NCI-H526 (cell line): ENCODE measurements at regions not wholly inside any gene's neighbourhood (a gene's known extent, or its start where the extent isn't known, plus 50 kb on each side); places are given as distances from the start of the nearest gene placed in this dataset.

Experiments
- DNase-seq, 2 experiments: peaks; one replicate each; lab custom pipeline; 2025; lab: John Stamatoyannopoulos, UW

- no peak for DNase-seq
Observed at GRCh38 chrX:9196961-9197640, 163.2 kb upstream of the FAM9B start.

GRCh38 chrX:9204560-9204959 is 170.6 kb upstream of the FAM9B start:
- DNase-seq, result no peak

GRCh38 chrX:9205599-9206223 is 171.8 kb upstream of the FAM9B start:
- no peak for DNase-seq

DNA sequence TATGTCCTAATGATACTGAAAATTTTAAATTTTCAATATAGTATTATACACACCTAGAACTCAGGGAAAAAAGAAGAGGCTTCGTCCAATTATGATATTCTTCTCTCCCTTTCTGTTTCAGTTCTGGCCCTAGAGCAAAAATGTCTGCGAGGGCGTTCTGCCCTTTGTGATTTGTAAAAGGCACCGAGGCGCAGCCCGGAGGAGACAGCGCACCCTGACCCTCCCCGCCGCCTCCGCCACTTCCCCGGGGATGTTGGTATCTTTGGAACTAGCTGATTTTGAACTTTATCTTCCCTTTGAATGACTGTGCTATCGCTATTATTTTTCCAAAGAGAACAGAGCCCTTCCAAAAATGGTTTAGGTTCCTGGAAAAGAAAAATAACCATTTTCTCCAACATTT is 173.2 kb upstream of the FAM9B start:
- peak in 1 of 2 experiments; percentile 3 for DNase-seq

DNA sequence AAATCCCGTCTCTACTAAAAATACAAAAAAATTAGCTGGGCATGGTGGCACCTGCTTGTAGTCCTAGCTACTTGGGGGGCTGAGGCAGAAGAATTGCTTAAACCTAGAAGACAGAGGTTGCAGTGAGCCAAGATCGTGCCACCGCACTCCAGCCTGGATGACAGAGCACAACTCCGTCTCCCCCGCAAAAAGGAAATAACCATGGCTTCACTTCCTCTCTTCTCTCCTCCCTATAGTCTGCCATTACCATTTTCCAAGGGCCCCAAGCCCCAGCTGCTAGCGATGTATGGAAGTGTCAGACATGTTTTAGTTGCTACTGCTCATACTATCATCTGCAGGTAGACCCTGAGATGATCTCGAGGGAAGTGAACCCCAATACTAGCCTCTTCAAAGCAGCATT is 177.3 kb upstream of the FAM9B start:
- DNase-seq, result no peak

DNA sequence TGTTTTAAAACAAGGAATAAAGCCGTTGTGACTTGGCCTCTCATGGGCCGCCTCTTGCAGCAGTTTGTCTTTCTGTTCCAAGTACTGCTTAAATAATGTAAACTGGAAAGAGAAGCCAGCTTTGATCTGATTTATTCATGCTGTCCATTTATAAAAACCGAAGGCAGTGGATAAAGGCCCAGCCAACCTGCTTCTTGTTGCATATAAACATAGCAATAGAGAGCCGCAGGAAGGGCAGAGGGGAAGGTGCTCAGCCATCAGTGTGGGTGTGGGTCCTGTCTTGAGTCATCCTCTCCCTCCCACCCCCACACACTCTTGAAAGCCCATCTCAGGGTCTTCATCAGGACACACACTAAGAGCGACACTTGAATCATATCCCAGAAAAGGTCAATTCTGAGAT is 187.9 kb upstream of the FAM9B start:
- DNase-seq, result no peak

- DNase-seq, result no peak
Observed at GRCh38 chrX:9222299-9222698, 188.4 kb upstream of the FAM9B start.

GRCh38 chrX:9227276-9227675 is 193.3 kb upstream of the FAM9B start:
- DNase-seq, result no peak

DNA sequence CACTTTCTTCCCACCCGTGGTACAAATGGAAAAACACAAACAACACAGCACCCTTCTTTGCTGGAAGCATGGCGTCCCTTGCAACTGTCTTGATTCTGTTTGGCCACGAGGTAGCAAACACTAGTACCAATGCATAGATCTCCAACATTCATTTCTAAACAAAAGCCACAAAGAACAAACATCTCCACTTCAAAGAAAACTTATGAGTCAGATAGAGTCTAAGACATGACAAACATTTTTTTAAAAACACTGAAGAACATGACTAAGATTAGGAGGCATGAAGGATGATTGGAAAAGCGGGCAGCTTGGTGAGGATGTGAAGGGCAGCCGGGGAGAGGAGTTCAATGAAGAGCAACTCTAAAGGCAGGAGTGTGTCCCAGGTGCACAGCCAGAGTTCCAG is 197.6 kb upstream of the FAM9B start:
- DNase-seq, result no peak

DNA sequence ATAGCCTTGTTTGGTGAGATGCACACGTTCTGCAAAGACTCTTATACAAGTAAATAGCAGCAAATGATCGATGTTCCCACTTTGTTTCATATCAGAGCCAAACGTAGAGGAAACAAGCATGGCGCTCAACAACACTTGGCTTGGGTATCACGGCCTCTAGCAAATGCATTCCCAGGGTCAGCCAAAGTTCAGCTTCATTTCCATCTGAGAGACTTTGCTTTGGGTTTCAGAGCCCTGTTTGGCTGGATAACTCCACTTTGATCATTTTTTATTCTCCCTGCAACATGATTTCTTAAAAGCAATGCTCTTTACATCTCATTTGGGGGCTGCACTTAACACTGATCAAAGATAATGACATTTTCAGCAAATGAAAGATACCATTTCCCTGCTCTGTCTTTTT is 199.2 kb upstream of the FAM9B start:
- DNase-seq, result no peak

DNA sequence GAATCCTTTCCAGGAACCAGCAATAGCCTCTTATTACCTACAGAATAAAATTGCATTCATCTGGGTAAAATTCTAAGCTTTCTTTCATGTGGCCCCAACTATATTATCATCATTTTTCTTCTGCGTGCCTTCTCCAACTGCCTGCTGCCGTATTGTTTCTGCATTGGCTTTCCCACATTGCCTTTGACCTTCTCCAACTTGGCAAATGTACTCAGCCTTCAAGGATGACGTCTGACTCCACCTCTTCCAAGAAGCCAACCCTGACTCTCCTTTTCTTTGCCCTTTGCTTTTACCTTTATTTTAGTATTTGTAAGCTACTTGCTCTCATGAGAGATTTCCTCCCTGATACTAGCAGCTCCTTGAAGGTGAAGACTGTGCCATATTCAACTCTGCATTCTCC is 200.4 kb upstream of the FAM9B start:
- no peak for DNase-seq

DNA sequence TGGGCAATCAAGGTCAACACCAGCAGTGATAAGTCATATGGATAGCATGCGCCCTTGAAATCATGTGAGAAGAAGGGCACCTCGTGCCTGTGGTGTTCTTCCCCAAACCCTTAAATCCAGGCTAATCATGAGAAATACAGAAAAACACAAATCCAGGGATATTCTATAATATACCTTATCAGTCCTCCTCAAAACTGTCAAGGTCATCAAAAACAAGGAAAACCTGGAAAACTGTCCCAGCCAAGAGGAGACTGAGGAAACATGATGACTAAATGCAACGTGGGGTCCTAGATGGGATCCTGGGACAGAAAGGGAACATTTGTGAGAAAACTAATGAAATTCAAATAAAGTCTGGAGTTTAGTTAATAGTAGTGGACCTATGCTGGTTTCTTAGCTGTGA is 201.8 kb upstream of the FAM9B start:
- DNase-seq, result no peak

GRCh38 chrX:9240956-9241355 is 207.0 kb upstream of the FAM9B start:
- DNase-seq, result no peak

- DNase-seq, result no peak
Observed at GRCh38 chrX:9241427-9241826, 207.5 kb upstream of the FAM9B start.

- DNase-seq, result no peak
Observed at GRCh38 chrX:9249051-9249846, 215.3 kb upstream of the FAM9B start.

DNA sequence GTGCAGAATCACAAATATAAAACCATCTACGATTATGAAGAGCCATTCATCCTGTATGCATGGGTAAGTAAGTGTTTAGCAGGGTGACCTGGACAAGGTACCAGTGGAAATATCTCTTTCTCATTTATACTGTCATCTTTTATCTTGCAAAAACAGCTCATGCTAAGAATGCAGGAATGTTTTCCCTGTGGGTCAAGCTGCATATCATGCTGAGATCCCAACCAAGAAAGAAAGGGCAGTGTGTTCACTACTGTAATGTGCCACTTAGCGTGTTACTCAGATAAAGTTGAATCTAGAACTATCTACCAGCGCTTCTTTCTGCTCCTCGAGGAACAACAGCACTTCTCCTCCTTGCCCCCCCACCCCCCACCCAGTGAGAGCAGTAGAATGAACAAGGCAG is 212.7 kb upstream of the TBL1X start:
- DNase-seq, result no peak

- DNase-seq, result no peak
Observed at GRCh38 chrX:9253211-9253610, 211.6 kb upstream of the TBL1X start.

GRCh38 chrX:9257718-9258420 is 207.0 kb upstream of the TBL1X start:
- DNase-seq, result no peak

GRCh38 chrX:9258421-9259104 is 206.3 kb upstream of the TBL1X start:
- DNase-seq, result no peak

GRCh38 chrX:9260603-9261002 is 204.3 kb upstream of the TBL1X start:
- DNase-seq, result no peak

DNA sequence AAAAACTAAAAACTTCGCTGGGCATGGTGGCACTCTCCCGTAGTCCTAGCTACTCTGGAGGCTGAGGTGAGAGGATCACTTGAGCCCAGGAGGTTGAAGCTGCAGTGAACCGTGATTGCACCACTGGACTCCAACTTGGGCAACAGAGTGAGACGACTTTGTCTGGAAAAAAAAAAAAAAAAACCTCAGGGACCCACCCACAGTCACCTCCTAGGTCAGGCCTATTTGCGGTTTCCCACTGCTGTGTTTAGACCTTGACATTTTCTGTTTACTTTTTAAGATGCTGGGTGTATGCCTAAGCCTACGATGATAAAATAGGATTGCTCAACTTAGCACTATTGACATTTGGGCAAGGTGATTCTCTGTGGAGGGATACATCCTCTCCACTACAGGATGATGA is 197.4 kb upstream of the TBL1X start:
- DNase-seq, result no peak

GRCh38 chrX:9269134-9269533 is 195.7 kb upstream of the TBL1X start:
- no peak for DNase-seq
